Esophagus muscularis mucosa (tissue), 4 donors: ENCODE measurements at regions not wholly inside any gene's neighbourhood (a gene's known extent, or its start where the extent isn't known, plus 50 kb on each side); places are given as distances from the start of the nearest gene placed in this dataset.

ENCODE experiments used
- CTCF ChIP-seq, 3 experiments: fragments of 200-600 bp in 2 of 3; fragments of 450-650 bp in 1 of 3; sonication (generic) in 2 of 3; IDR thresholded peaks; one replicate each; pipeline ENCODE4 v1.5.1; 2017 to 2019; ENCODE audit warnings: antibody characterized with exemption in 3 of 3, mild to moderate bottlenecking in 2 of 3, moderate library complexity in 1 of 3
- EP300 ChIP-seq: sonication (generic); formaldehyde crosslinking; IDR thresholded peaks from one replicate; pipeline ENCODE4 v1.6.1; 2017; ENCODE audit warnings: antibody characterized with exemption
- POLR2A ChIP-seq: fragments of 450-650 bp; IDR thresholded peaks from one replicate; pipeline ENCODE4 v1.6.1; 2017; ENCODE audit warnings: antibody characterized with exemption, moderate library complexity, mild to moderate bottlenecking, low read depth

- TF ChIP-seq POLR2A (no peak), CTCF (IDR thresholded peaks at IDR 0.05) (no peak), EP300 (no peak)
These were observed 579.2 kb upstream of the MGMT start for GRCh38 chr10:128887856-128888255.
